GM21367 (cell line): ENCODE measurements at regions not wholly inside any gene's neighbourhood (a gene's known extent, or its start where the extent isn't known, plus 50 kb on each side); places are given as distances from the start of the nearest gene placed in this dataset.
"Not testable (repeated sequence)": the region's sequence is repeated elsewhere in the genome, so short reads cannot be mapped to it uniquely, and the experiment has no call there.

Experiments
- ATAC-seq: cut with Tn5 transposase; IDR thresholded peaks from one replicate; pipeline ENCODE4 v1.9.1; 2021; ENCODE audit not compliant: unreplicated experiment

DNA sequence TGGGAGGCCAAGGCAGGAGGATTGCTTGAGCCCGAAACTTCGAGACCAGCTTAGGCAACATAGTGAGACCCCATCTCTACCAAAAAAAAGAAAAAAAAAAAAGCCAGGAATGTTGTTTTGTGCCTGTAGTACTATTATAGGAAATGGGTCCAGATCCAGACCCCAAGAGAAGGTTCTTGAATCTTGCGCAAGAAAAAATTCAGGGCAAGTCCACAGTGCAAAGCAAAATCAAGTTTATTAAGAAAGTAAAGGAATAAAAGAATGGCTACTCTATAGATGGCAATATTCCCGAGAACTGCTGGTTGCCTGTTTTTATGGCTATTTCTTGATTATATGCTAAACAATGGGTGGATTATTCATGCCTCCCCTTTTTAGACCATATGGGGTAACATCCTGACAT lies 51.2 kb upstream of the RDX start:
- no peak for ATAC-seq

DNA sequence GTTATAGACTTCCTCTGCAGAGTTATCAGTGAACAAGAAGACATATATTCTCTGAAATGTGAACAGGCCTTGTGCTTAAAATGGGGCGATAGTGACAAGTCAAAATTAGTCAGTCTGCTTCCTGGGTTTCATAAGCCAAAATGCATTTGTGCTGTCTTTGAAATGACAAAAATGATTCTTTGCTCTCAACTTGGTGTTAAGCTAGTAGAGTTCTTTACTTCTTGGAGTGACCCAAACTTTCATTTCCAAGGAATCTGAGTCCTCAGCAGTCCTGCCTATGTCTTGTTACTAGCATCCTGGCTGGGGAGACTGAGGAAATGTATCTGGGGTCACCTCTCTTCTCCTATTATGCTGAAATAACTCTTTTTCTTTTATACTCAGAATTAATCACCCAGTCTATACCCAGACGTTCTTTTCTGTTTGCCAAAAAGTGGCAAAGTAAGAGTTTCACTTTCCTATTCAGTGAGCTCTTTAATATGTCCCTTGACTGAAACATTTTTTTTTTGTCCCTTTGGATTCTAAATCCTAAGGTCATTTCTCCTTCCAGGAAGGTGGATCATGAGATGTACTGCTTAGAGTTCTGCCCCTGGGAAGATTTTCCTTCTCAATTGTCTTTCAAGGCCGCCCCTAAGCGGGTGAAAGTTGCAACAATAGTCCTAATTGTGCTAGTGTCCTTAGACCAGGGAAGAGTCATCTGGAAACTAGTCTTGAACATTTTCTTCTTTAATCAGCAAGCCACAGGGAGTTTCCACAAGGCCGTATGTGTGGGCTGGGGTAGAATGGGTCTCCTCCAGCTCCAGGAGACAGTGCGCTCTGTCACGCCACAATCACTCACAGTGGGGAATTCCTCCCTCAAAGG lies 53.0 kb upstream of the RDX start:
- ATAC-seq, result peak; percentile 70

DNA sequence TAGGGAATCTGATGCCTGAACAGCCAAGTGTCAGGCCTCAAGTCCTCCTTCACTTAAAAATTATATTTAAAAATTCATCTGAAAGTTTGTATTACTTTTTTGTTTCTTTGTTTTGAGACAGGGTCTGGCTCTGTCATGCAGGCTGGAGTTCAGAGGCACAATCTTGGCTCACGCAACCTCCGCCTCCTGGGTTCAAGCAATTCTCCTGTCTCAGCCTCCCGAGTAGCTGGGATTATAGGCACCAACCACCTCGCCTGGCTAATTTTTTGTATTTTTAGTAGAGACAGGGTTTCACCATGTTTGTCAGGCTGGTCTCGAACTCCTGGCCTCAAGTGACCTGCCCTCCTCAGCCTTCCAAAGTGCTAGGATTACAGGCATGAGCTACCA lies 53.6 kb upstream of the RDX start:
- ATAC-seq, result not testable (repeated sequence)

GRCh38 chr11:110355011-110355744 lies 58.8 kb upstream of the RDX start:
- ATAC-seq, result no peak

GRCh38 chr11:110356762-110357671 lies 60.6 kb upstream of the RDX start:
- ATAC-seq, result no peak

DNA sequence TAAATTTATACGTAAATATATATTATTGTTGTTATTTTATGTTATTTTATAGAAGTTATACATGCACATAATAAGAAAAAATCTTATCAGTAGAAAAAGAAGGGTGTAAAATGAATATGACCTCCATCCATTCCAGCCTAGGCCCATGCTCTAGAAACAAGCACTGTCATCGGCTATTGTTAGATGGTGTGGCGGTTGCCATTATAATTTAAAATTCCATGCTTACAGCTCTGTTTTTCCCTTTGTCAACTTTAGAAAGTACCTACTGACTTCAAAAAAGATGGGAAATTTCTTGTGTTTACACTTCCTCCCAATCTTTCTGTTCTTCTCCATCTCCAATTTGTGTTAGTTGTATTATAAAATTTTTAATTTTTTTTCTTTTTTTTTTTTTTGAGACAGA lies 61.9 kb upstream of the RDX start:
- no peak for ATAC-seq

DNA sequence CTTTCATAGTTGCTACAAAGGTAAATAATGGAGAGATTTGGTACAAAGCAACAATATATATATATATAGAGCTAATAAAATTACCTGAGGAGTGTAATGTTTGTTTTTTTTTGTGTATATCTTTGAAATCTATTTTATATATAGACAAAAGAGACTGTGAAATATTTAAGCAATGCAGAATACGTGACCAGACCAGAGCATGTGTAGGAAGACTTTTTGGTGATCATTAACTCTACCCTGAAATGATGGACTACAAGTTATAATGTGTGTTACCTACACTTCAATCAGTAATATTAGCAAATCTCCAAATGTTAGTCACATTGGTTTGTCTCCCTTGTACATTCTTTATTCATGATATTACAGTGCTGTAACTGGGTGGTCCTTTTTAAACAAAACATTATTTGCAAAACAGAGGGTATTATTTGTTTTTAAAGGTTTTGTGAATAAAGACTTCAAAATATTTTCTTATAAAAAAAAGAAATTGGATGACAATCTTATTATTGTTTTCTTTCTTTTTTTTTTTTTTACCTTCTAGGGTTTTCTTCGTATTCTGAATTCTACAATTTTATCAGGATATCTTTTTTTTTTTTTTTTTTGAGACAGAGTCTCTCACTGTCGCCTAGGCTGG lies 64.5 kb upstream of the RDX start:
- ATAC-seq, result not testable (repeated sequence)

GRCh38 chr11:110362971-110363509 lies 66.6 kb upstream of the RDX start:
- ATAC-seq, result no peak

- ATAC-seq, result no peak
These were observed 63.5 kb upstream of the FDX1 start for GRCh38 chr11:110366291-110366690.

- ATAC-seq, result no peak
These were observed 62.2 kb upstream of the FDX1 start for GRCh38 chr11:110367571-110367970.

DNA sequence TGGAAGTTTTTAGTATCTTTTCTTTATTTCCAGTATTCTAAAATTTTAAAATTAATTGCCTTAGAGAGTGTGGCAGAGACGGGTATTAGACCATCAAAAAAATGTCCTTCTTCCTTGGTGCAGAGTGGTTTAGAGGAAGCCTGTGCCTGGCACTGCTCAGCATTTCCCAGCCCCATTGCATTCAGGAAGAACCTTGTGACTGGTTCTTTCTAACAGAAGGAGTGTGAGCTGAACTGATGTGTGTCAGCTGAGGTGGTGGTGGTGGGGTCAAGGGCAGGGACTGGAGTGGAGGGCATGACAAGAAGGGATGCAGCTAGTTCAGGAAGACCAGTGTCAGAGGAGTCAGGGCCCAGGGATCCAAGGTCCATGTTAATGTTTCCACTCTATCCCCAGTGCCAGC lies 58.7 kb upstream of the FDX1 start:
- no peak for ATAC-seq

DNA sequence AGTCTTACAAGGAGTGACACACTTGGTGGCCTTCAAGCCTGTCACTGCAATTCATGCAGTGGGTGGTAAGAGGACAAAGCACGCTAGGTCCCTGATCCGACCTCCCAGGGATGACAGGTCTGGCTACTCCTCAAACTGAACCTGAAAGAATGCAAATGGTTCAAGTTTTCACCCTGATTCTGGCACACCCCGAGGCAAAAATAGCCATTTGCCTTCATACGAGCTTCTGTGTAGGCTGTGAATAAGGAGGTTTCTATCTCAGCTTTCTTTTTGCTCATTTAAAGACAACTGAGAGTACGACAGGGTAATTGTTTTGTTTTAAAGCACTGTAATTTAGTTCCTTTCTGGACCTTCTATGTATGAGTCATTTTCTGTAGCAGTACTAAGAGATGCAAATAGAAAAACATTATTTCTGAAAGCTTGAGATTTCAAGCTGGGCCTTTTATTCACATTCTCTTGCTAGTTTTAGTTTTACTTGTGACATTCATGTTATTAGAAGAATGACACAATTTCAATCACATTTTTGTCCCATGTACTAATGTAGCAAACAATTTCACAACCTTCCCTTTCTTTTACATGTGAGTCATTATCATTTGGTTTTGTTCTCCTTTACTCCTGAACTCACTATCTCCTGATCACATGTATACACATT lies 56.6 kb upstream of the FDX1 start:
- peak; percentile 92 for ATAC-seq

- no peak for ATAC-seq
These were observed 54.8 kb upstream of the FDX1 start for GRCh38 chr11:110374921-110375320.

- no peak for ATAC-seq
These were observed 54.4 kb upstream of the FDX1 start for GRCh38 chr11:110375351-110375750.

GRCh38 chr11:110376021-110376420 lies 53.7 kb upstream of the FDX1 start:
- no peak for ATAC-seq

DNA sequence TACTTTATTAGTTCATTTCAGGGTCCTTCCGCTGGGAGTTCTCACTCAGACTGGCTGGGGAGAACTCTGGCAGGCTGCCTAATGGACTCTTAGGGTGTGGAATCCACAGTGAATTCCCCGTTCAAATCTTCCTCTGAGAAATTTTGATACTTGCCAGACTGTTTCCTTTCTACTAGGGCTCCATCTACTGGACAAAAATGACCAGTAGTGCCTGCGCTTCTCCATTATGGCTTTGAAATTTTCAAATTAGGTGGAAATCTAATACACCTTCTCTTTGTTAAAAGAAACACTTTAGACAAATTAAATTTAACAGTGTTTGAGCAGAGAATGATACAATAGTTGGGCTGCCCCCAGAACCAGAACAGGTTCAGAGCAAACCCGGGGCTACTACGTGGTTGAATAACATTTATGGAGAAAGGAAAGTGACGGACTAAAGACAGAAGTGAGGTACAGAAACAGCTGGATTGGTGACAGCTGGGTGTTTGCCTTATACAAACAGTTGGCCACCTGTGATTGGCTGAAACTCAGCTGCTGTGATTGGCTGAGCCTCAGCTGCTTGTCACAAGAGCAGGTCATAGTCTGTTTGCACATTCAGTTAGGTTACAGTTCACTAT lies 52.9 kb upstream of the FDX1 start:
- ATAC-seq, result peak; percentile 37

DNA sequence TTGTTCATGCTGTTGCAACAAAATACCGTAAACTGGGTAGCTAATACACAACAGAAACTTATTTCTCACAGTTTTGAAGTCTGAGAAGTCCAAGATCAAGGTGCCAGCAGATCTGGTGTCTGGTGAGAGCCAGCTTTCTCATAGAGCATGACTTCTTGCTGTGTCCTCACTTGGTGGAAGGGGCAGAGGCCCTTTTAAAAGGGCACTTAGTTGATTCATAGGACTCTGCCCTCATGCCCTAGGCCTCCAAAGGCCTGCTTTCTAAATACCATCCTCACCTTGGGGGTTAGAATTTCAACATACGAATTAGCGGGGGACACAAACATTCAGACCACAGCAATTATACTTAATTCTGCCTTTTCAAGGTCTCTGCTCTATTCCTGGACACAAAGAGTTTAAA lies 52.3 kb upstream of the FDX1 start:
- ATAC-seq, result no peak

- ATAC-seq, result no peak
These were observed 50.5 kb upstream of the FDX1 start for GRCh38 chr11:110379261-110379660.

- ATAC-seq, result no peak
These were observed 49.8 kb upstream of the FDX1 start for GRCh38 chr11:110379936-110380335.
